GM18511 (cell line): ENCODE measurements at regions not wholly inside any gene's neighbourhood (a gene's known extent, or its start where the extent isn't known, plus 50 kb on each side); places are given as distances from the start of the nearest gene placed in this dataset.

ENCODE experiments used
- ATAC-seq: cut with Tn5 transposase; IDR thresholded peaks from one replicate; pipeline ENCODE4 v1.9.1; 2021; ENCODE audit warnings: mild to moderate bottlenecking, moderate library complexity; ENCODE audit not compliant: unreplicated experiment

DNA sequence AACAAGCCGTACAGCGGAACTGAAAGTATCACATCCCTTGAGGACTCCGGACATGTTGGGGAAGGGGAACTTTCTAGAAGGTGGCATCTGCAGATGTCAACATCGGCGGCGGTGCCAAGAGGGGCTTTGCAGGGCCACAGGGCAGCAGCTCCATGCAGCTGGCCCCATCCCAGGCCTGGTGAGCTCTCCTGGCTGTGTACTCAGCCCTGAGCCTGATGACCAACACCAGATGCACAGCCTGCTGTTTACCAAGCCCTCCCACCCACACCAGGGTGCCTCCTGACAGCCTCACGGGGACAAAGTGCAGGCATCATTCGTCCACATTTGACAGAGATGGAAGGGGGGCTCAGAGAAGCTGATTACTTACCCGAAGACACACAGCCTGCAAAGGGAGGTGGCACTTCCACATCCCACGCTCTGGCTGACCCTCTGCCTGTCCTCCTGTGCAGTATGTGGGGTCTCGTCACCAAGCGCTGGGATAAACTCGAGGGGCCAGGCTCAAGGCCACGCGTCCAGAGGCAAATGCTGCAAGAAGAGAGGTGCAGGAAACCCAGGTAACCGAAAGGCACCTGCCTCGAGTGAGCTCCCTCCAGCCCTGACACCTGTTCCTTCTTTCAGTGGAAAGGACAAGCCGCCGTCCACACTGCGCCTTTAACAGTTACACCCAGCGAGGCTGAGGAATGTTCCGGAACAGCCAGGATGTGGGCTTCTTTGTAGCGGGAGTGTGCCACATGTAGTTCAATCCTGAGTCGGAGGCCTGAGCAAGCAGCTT, 69.0 kb upstream of the ASAP2 start:
- no peak for ATAC-seq

DNA sequence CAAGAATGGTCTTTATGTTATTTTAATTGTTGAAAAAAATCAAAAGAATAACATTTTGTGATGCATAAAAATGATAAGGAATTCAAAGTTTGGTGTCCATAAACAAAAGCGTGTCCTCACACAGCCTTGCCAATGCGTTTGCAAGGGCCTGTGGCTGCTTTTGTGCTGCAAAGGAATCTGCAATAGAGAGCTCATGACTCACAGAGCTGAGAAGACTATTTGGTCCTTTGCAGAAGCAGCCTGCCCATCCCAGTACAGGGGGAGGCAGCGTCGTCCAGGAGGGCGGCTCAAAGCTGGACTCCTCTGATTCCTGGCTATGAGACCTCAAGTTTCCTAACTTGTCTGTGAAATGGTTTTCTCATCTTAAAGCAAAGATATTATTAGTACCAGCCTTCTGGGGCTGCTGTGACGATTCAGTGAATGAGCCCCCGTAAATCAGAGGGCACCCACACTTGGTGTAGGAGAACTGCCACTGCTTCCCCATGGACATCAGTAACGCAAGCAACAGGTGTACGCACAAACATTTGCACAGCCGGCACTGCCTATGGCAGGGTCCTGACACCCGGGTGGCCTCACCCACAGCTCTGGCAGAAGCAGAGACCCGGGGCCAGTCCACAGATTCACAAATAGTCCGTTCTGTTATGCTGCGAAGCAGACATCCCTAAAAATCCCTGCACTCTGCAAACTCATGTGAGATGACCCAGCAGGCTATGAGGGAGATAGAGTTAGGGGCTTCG, 70.6 kb upstream of the ASAP2 start:
- ATAC-seq: no peak

GRCh38 chr2:9127316-9127715, 79.3 kb upstream of the ASAP2 start:
- no peak for ATAC-seq

DNA sequence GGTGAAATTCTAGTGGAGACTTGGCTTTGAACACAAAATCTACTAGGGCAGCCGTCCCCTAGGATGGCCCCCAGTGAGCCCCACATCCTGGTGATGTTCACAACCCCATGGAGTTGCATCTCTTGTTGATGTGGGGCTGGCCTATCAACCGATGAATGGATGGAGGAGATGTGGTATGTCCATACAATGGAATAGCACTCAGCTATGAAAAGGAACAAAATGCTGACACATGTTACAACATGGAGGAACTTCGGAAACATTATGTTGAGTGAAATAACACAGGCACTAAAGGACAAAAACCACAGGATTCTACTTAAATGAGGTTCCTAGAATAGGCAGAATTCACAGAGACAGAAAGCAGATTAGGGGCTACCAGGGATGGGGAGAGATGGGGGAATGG, 80.1 kb upstream of the ASAP2 start:
- no peak for ATAC-seq

- ATAC-seq: no peak
Observed at GRCh38 chr2:9124231-9124741, 82.3 kb upstream of the ASAP2 start.

DNA sequence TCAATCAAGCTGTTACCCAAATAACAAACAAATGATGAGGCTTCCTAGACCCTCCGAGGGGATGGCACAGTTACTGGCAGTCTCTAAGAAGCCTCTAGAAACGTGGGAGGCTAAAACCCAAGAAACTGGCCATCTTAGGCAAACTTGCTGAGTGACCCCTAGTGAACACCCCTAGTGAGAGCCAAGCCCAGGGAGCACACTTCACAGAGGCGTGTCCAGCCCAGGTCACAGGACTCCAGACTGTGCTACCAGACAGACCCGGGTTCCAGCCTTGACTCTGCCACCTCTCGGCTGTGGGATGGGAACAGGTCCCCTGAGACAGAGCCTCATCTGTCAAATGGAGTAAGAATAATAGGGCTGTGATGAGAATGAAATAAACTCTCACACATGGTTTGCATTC, 83.5 kb upstream of the ASAP2 start:
- no peak for ATAC-seq

DNA sequence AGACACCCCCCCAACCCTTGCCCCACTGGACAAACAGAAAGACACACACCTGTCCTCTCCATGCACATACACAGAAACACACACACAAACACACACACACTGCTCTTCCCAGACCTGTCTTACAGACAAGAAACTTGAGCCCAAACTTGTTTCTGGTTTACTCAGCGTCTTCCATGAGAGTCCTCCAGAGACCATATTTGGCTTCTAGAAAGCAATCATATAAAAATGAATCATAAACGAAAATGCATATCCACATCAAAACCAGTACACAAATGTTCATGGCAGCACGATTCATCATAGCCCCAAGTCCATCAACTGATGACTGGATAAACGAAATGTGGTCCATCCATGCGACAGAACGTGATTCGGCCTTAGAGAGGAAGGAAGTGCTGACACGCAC, 84.2 kb upstream of the ASAP2 start:
- no peak for ATAC-seq

DNA sequence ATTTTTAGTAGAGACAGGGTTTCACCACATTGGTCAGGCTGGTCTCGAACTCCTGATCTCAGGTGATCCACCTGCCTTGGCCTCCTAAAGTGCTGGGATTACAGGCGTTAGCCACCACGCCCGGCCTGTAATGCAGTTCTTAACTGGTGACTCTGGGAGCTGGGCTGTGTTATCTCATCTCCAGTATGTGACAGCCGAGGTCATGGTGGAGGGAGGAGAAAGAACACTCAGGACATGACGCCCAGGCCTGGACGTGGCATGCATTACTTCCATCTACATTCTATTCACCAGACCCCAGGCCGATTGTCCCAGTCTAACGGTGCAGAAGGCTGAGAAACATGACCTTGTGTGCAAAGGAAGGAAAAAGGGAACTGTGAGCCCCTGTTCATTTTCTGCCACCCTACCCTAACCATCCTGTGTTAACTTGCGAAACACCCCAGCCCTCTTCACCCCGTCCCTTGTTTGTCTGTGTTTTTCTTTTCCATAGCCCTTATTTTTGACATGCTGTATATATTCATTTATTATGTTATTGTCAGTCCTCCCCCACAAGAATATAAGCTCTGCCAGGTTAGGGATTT, 88.1 kb upstream of the ASAP2 start:
- ATAC-seq: no peak

- no peak for ATAC-seq
Observed at GRCh38 chr2:9115229-9115628, 91.4 kb upstream of the ASAP2 start.

- ATAC-seq: no peak
Observed at GRCh38 chr2:9114458-9114857, 92.2 kb upstream of the ASAP2 start.

- ATAC-seq: no peak
Observed at GRCh38 chr2:9113916-9114315, 92.7 kb upstream of the ASAP2 start.

DNA sequence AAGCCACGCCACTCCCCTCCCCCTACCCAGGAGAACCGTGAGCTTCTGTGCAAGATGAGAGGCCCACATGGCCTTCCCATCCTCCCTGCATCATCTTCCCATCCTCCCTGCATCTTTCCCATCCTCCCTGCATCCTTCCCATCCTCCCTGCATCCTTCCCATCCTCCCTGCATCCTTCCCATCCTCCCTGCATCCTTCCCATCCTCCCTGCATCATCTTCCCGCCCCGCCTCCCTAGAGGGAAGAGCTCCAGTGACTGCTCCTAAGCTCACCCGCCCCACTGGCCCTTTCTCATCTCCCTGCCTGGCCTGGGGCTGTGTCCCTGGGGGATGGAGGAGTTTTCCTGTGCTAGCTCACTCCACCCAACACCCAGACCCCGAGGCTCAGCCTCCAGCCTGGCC, 93.3 kb upstream of the ASAP2 start:
- ATAC-seq: no peak

DNA sequence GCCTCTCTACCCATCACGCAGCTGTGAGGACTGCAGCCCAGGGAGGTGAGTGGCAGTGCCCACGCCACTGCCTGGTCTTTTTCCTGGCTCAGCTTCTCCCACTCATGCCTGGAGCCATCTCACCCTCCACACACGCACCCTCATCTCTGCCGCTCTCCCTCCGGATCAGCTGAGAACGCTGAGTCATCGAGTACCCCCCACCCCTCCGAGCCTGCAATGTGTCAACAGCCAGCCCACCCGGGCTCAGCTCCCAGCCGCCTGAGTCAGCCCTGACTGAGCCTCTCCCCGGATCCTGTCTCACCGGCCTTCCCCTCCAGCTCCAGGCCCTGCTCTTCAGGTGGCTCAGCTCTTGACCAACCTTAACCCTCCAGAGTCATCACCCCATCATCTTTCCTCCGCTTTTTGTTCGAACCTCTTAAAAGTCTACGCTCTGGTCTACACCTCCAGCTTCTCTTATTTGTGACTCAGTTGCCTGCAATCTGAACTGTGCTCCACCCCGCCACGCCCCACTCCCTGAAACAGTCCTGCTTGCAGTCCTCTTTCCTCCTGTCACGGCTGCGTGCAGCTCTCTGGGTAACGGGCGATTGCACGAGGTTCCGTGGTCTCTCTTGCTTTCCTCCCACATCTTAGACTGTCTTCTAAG, 94.4 kb upstream of the ASAP2 start:
- ATAC-seq: no peak

DNA sequence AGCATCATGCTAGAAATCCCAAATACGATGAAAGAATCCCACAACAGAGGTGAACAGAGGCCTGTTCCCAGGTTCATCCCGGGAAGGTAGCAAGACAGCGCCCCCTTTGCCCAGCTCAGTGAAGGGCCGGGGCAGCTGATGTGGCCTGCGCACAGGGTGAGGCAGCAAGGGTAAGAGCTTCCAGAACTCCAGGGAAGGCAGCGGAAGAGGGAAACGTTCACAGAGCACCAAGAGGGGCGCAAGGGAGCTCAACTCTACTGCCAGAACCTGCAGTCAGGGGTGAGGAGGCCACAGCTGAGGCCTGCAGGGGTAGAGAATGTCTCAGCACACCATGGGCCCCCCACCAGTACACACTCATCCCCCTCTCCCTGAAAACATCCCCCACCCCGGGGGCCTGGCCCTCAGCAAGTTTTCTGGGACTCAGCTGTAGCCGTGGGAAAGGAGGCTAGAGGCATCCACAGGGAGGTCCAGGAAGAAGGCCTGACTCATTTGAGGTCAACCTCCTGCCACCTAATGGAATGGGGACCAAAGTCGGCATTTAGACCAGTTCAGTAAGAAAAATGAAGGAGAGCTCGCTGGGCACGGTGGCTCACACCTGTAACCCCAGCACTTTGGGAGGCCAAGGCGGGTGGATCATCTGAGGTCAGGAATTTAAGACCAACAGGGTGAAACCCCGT, 95.6 kb upstream of the ASAP2 start:
- ATAC-seq: no peak

- no peak for ATAC-seq
Observed at GRCh38 chr2:9110346-9110884, 96.2 kb upstream of the ASAP2 start.

GRCh38 chr2:9109871-9110270, 96.7 kb upstream of the ASAP2 start:
- ATAC-seq: no peak

GRCh38 chr2:9108210-9108967, 98.2 kb upstream of the ASAP2 start:
- no peak for ATAC-seq

DNA sequence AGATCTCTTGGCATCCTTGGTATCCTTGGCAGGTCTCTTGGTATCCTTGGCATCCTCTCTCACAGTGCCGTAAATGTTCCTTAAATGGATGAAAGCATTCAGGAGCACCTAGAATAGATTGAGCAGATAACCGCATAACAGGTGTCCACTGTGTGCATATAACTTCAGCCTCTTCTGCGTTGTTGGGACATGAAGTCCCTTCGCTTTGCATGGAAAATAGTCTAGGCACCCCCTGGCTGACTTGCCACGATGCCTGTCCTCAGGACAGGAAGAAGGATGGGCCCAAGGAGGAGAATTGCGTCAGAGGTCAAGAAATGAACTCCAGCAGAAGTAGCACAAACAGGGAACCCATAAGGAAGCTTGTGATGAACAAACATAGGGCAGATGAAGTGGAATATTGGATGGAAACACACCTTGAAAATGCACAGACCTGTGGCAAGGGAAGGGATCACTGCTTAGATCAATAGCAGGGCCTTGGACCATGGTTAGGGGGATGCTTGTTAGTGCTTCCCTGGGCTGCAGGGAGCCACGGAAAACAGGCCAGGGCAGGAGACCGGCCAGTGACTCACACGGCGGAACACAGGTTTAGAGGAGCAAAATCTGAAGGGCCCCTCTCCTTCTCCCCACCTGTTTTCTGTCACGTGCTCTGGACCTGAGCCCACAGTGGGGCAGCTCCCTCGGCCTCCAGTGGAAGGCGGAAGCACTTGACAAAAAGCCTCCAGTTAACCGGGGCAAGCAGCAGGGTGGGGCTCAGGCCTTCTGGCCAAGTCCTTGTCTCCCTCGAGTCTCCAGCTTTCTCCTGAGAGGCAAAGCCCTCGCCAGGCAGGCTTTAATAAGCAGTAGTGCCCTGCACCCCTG, 99.2 kb upstream of the ASAP2 start:
- no peak for ATAC-seq
